GM23248 (cell line): ENCODE measurements at regions not wholly inside any gene's neighbourhood (a gene's known extent, or its start where the extent isn't known, plus 50 kb on each side); places are given as distances from the start of the nearest gene placed in this dataset.

Experiments used
- DNase-seq: peaks from one replicate; pipeline ENCODE4 v3.0.0-alpha.2; 2015
- H2AFZ ChIP-seq: fragments of 200-600 bp; sonication (generic); 2 replicates; pipeline ENCODE4 v1.6.1; 2016; ENCODE audit warnings: antibody characterized with exemption
- H3F3A ChIP-seq: fragments of 200-600 bp; sonication (generic); 2 replicates; pipeline ENCODE4 v1.6.1; 2016; ENCODE audit warnings: mild to moderate bottlenecking, antibody characterized with exemption, mixed run types; ENCODE audit not compliant: insufficient read depth
- H3K27ac ChIP-seq: fragments of 200-600 bp; sonication (generic); 2 replicates; pipeline ENCODE4 v1.5.1; 2016; ENCODE audit warnings: mild to moderate bottlenecking
- H3K27me3 ChIP-seq: fragments of 200-600 bp; sonication (generic); replicated peaks from 2 replicates; pipeline ENCODE4 v1.6.1; 2016; ENCODE audit warnings: mild to moderate bottlenecking; ENCODE audit not compliant: insufficient read depth
- H3K36me3 ChIP-seq: fragments of 200-600 bp; sonication (generic); 2 replicates; pipeline ENCODE4 v1.6.1; 2016; ENCODE audit warnings: low read depth, mild to moderate bottlenecking
- H3K4me1 ChIP-seq: fragments of 200-600 bp; sonication (generic); 2 replicates; pipeline ENCODE4 v1.6.1; 2016; ENCODE audit warnings: mild to moderate bottlenecking; ENCODE audit not compliant: insufficient read depth
- H3K4me2 ChIP-seq: fragments of 200-600 bp; sonication (generic); one replicate; pipeline ENCODE4 v1.6.1; 2016; ENCODE audit warnings: mild to moderate bottlenecking; ENCODE audit not compliant: unreplicated experiment
- H3K4me3 ChIP-seq: fragments of 200-600 bp; sonication (generic); 2 replicates; pipeline ENCODE4 v1.5.1; 2016; ENCODE audit warnings: mild to moderate bottlenecking
- H3K79me2 ChIP-seq: fragments of 200-600 bp; sonication (generic); 2 replicates; pipeline ENCODE4 v1.6.1; 2016; ENCODE audit warnings: mild to moderate bottlenecking; ENCODE audit not compliant: insufficient read depth
- H3K9ac ChIP-seq: fragments of 200-600 bp; sonication (generic); 2 replicates; pipeline ENCODE4 v1.6.1; 2016; ENCODE audit warnings: mild to moderate bottlenecking
- H3K9me2 ChIP-seq: fragments of 200-600 bp; sonication (generic); 2 replicates; pipeline ENCODE4 v1.6.1; 2016; ENCODE audit warnings: mixed run types, mild to moderate bottlenecking, moderate library complexity; ENCODE audit not compliant: insufficient read depth
- H3K9me3 ChIP-seq: fragments of 200-600 bp; sonication (generic); one replicate; pipeline ENCODE4 v1.6.1; 2017; ENCODE audit warnings: low read depth
- H4K20me1 ChIP-seq: fragments of 200-600 bp; sonication (generic); 2 replicates; pipeline ENCODE4 v1.6.0; 2016; ENCODE audit not compliant: insufficient read depth
- EZH2 ChIP-seq: fragments of 200-600 bp; sonication (generic); IDR thresholded peaks from 2 replicates; pipeline ENCODE4 v1.6.1; 2018; ENCODE audit warnings: antibody characterized with exemption, mild to moderate bottlenecking; ENCODE audit not compliant: insufficient read depth, poor library complexity, severe bottlenecking
- EZH2phosphoT487 ChIP-seq: fragments of 200-600 bp; sonication (generic); IDR thresholded peaks from 2 replicates; pipeline ENCODE4 v1.6.1; 2018; ENCODE audit warnings: antibody characterized with exemption, moderate library complexity, mild to moderate bottlenecking, low read depth; ENCODE audit not compliant: insufficient read depth
- WGBS, 2 experiments: methylation state at CpG; one replicate each; pipeline ENCODE4 v1.1.6; 2015 to 2017; ENCODE audit warnings: low lambda C conversion rate in 2 of 2, low coverage in 1 of 2; ENCODE audit errors: missing lambda C conversion rate in 2 of 2; 5-methylcytosine and 5-hydroxymethylcytosine counted together
- in situ Hi-C: fragments of 300-500 bp; cut with MboI; formaldehyde crosslinking; loops from 2 replicates; pipeline ENCODE4 v1.15.0; 2020

DNA sequence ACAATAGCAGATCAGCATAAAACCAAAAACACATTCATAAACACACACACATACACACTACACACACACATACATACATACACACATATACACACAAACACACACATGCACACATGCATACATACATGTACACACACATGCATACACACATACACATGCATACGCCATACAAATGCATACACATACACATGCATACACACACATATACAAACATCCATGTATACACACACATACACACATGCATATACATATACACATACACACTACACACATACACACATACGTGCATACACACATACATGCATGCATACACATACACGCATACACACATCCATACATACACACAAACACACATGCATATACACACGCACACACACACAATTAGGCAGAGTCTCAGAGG is 490.1 kb downstream of the TNS1 start:
- no peaks in the 10 kb centered on the region for H3K9me3 ChIP-seq
- 73 to 100% methylated on average over 3 to 4 of the region's 4 CpGs for WGBS, 2 experiments
- H3K9me2 ChIP-seq, result no peaks in the 10 kb centered on the region
- TF ChIP-seq EZH2 (no peak), EZH2phosphoT487 (no peak)
- H3K4me3 ChIP-seq, result no peak overlapping the region
- H3K4me2 ChIP-seq, result no peak overlapping the region
- H4K20me1 ChIP-seq, result no peaks in the 10 kb centered on the region
- no peak for DNase-seq
- H2AFZ ChIP-seq, result no peak overlapping the region
- H3F3A ChIP-seq, result no peaks in the 10 kb centered on the region
- H3K27me3 ChIP-seq, result no peaks in the 10 kb centered on the region
- H3K9ac ChIP-seq, result no peak overlapping the region
- H3K4me1 ChIP-seq, result peaks cover 14% of the 10 kb centered on the region
- in situ Hi-C loops, result loop anchor here (10.0 kb wide), 2 partner anchors 202 to 818 kb away; partner anchors contain the start of gene IGFBP5
- H3K36me3 ChIP-seq, result no peaks in the 10 kb centered on the region
- H3K79me2 ChIP-seq, result no peaks in the 10 kb centered on the region
- H3K27ac ChIP-seq, result no peak overlapping the region

DNA sequence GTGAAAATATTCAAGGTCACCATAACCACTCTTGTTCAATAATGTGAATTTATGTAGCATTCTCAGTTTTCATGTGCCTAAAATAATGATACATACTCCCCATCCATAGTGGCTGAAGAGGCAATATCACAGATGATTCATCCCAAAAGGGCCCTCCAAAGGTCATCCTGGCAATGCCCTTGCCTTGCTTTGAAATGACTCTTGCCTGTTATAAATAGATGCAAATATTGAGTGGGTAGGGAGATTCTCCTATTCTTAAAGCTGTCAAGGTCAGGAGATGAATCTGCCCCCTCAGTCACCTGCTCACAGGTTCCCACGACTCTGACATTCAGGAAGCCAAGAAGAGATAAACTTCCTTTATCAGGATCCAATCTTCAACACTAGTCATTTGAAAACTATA is 490.5 kb downstream of the TNS1 start:
- H3F3A ChIP-seq, result no peaks in the 10 kb centered on the region
- in situ Hi-C loops, result loop anchor here (10.0 kb wide), 2 partner anchors 203 to 817 kb away; partner anchors contain the start of gene IGFBP5
- no peak for TF ChIP-seq EZH2phosphoT487
- TF ChIP-seq EZH2, result no peak
- no peak overlapping the region for H3K9ac ChIP-seq
- no peaks in the 10 kb centered on the region for H4K20me1 ChIP-seq
- H3K27me3 ChIP-seq, result no peaks in the 10 kb centered on the region
- no peaks in the 10 kb centered on the region for H3K79me2 ChIP-seq
- H3K36me3 ChIP-seq, result no peaks in the 10 kb centered on the region
- H2AFZ ChIP-seq, result no peak overlapping the region
- 86% methylated on average over 1 of the region's 1 CpG for WGBS, 2 experiments
- no peaks in the 10 kb centered on the region for H3K9me3 ChIP-seq
- H3K9me2 ChIP-seq, result no peaks in the 10 kb centered on the region
- H3K4me1 ChIP-seq, result peaks cover 14% of the 10 kb centered on the region
- no peak overlapping the region for H3K27ac ChIP-seq
- no peak overlapping the region for H3K4me3 ChIP-seq
- H3K4me2 ChIP-seq, result no peak overlapping the region
- peak; percentile 44 for DNase-seq

DNA sequence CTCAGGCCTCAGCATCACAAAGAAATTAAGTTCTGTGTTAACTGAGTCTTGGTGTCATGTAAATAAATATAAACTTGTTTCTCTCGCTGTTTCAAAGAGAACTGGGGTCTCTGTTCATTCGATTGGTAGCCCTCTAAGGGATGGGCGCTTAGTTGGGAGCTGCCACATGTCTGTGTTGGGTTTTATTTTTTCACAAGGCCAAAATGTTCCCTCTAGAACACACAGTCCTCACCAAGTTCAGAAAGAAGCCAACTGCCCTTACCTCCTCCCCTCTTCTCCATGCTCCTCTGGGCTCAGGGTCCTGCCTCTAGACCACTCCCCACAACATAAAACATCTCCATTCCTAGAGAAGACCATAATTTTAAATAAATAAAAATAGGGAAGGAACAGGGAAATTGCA is 490.9 kb downstream of the TNS1 start:
- no peak overlapping the region for H3K9ac ChIP-seq
- no peak for DNase-seq
- no peak for TF ChIP-seq EZH2
- TF ChIP-seq EZH2phosphoT487, result no peak
- H3K4me1 ChIP-seq, result peaks cover 14% of the 10 kb centered on the region
- H3K4me2 ChIP-seq, result no peak overlapping the region
- 76 to 77% methylated on average over 3 of the region's 3 CpGs for WGBS, 2 experiments
- H3K9me3 ChIP-seq, result no peaks in the 10 kb centered on the region
- no peaks in the 10 kb centered on the region for H3K36me3 ChIP-seq
- H3F3A ChIP-seq, result no peaks in the 10 kb centered on the region
- no peaks in the 10 kb centered on the region for H4K20me1 ChIP-seq
- H3K4me3 ChIP-seq, result no peak overlapping the region
- no peak overlapping the region for H2AFZ ChIP-seq
- no peak overlapping the region for H3K27ac ChIP-seq
- H3K9me2 ChIP-seq, result no peaks in the 10 kb centered on the region
- in situ Hi-C loops, result loop anchor here (10.0 kb wide), 2 partner anchors 203 to 817 kb away; partner anchors contain the start of gene IGFBP5
- H3K79me2 ChIP-seq, result no peaks in the 10 kb centered on the region
- no peaks in the 10 kb centered on the region for H3K27me3 ChIP-seq

DNA sequence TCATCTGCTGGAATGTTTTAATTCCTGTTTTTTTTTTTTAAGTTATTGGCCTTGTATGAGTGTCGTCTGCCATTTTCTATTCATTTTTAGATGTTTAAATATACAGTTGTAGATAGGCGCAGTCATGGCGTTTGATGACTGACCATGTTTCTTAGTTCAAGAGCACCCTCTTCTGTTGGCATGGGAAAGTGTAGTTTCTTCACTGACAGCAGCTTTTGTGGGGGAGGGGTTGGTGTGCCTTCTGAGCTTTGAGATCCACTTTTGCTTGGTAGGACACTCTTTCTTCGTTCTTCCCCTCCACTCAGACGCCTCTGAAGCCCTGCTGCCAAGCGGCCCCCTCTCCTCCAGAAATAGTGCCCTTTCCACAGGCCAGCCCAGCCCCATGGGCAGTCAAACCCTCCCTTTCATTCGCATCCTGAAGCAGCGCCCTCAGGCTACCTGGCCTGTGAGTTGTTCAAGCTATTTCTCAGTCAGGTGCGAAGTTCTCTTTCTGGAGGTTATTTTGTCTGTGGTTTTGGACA is 492.0 kb downstream of the TNS1 start:
- peak overlapping the region; percentile 87 for H2AFZ ChIP-seq
- H3K27me3 ChIP-seq, result no peaks in the 10 kb centered on the region
- no peak overlapping the region for H3K27ac ChIP-seq
- no peak overlapping the region for H3K4me3 ChIP-seq
- no peaks in the 10 kb centered on the region for H3F3A ChIP-seq
- H3K9me2 ChIP-seq, result no peaks in the 10 kb centered on the region
- no peaks in the 10 kb centered on the region for H3K79me2 ChIP-seq
- H4K20me1 ChIP-seq, result no peaks in the 10 kb centered on the region
- WGBS, 2 experiments, result 29 to 30% methylated on average over 9 of the region's 9 CpGs
- DNase-seq, result peak; percentile 91
- H3K9ac ChIP-seq, result peak overlapping the region; percentile 34; the same call in 1 of the 2 replicates
- TF ChIP-seq EZH2phosphoT487, result no peak
- TF ChIP-seq EZH2, result no peak
- no peaks in the 10 kb centered on the region for H3K36me3 ChIP-seq
- no peaks in the 10 kb centered on the region for H3K9me3 ChIP-seq
- H3K4me1 ChIP-seq, result peaks cover 14% of the 10 kb centered on the region
- H3K4me2 ChIP-seq, result peak overlapping the region; percentile 42
- in situ Hi-C loops, result loop anchor here (10.0 kb wide), 2 partner anchors 204 to 816 kb away; partner anchors contain the start of gene IGFBP5
